HG03432 (cell line): ENCODE measurements at regions not wholly inside any gene's neighbourhood (a gene's known extent, or its start where the extent isn't known, plus 50 kb on each side); places are given as distances from the start of the nearest gene placed in this dataset.
"Not testable (repeated sequence)": the region's sequence is repeated elsewhere in the genome, so short reads cannot be mapped to it uniquely, and the experiment has no call there.

Experiments
- ATAC-seq: cut with Tn5 transposase; IDR thresholded peaks from one replicate; pipeline ENCODE4 v1.9.1; 2021; ENCODE audit warnings: mild to moderate bottlenecking, moderate library complexity; ENCODE audit not compliant: unreplicated experiment

DNA sequence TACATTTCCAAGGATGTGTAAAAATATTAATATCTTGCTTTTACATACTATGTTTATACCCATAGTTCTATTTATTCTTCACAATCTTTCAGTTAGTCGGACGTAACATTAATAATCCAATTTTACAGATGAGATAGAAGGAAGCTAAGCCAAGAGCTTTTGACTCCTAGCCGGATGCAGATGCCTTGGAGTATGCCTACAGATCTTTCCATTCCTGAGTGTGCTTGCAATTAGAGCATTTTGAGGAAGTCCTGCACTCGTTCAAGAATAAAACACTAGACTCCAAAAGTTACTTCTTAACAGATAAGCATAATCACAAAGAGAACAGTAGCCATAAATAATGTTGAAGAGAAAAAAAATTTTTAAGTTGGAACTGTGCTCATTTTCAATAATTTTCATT lies 337.6 kb upstream of the CLEC14A start:
- no peak for ATAC-seq

DNA sequence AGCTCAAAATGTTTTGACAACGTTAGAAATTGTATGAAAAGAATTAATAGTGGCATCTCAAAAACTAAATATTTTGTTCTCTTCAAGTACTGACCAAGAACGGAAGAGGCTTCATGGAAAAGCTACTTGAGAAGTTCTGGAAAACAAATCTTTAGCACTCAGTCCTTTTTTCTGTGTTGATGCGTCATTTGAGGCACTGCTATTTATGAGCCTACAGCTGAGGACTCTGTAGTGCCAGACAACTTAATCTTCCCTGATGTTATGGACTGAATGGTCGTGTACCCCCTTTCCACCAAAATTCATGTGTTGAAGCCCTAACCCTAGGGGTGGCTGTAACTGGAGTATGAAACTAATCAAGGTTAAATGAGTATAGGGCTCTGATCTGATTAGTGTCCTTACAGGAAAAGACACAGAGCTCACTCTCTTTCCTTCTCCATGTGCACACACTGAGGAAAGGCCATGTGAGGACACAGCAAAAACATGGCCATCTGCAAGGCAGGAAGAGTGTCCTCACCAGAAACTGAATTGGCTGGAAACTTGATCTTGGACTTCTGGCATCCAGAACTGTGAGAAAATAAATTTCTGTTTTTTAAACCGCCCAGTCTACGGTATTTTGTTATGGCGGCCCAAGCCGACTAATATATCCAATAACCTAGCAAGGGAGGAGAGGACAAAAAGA lies 337.0 kb upstream of the CLEC14A start:
- no peak for ATAC-seq

DNA sequence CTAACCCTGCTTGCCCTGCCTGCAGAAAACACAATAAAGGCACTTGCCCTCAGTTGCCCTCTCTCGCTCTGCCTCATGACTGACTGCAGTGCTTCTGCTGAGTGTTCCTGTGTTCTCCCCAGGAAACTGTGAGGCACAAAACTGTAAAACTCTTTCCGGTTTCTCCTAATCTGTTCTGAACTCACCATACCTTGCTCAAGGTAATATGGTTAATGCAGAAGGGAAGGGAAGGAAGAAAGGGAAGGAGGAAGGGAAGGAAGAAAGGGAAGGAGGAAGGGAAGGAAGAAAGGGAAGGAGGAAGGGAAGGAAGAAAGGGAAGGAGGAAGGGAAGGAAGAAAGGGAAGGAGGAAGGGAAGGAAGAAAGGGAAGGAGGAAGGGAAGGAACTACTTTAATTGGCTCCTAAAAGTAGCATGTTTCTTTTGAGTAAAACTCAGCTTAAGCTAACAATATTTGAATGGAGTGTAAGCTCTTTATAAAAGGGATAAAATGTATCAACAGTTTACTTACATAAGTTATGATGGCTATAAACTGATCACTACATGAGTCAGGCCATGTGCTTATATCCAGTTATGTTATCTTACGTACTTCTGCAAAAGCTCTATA lies 334.0 kb upstream of the CLEC14A start:
- ATAC-seq: no peak

DNA sequence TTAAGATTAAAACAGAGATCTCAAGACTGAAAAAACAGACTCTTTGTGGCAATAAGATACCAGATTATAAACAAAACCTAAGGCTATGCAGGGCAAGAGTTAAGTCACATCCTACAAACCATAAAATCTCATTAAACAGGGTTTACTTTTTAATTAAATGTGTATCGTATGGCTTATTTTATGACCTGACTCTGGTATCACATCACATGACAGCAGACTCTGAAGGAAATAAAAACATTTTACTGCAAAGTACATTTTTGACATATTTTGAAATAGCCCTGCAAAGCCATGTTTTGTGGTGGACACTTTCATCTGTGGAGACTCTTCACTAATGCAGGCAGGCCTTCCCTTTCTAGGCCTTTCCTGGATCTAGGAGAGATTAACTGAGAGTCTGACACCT lies 327.6 kb upstream of the CLEC14A start:
- ATAC-seq: no peak

DNA sequence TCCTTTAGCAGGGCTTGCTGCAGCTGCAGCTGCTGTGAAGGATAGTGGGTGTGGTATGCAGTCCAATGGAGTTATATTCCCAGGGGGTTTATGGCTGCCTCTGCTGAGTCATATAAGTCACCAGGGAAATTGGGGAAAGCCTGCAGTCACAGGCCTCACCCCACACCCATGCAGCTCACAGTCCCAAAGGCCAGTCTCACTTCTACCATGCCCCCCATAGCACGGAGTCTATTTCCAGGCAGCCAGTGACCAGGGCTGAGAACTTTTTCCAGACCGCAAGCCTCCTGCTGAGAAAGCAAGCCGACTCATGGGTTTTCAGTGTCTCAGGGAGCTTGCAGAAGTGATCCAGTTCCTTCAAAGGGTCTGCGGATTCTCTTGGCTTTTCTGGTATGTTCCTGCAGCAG lies 322.4 kb upstream of the CLEC14A start:
- ATAC-seq: no peak

DNA sequence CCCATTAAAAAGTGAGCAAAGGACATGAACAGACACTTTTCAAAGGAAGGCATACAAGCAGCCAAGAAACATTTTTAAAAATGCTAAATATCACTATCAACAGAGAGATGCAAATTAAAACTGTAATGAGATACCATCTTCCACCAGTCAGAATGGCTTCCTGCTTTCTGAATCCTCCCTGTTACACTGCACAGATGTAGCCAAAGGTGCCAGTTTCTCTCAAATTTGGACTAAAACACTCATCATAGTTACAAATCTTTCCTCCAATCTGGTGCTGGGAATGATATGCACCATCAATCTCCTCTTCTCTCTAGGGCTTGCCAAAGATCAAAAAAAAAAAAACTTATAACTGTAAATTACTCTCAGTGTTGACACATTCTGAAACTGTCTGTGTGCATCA lies 311.8 kb upstream of the CLEC14A start:
- no peak for ATAC-seq

DNA sequence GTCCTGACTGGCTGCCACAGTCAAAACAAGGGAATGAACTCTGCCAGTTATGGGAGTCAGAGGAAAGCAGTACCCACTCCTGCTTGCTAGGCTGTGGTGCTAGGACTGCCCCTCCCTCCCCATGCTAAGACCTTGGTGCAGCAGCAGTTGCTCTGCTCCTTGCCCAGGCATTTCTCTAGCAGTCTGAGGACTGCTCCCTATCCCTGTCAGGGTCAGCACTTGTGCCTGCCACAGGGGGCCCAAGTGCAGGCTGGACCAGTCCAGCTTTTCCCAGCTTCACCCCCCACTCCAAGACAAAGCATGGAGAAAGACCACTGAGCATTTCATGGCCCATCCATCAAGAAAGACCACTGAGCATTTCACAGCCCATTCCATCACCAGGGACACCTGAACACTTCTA lies 305.8 kb upstream of the CLEC14A start:
- no peak for ATAC-seq

DNA sequence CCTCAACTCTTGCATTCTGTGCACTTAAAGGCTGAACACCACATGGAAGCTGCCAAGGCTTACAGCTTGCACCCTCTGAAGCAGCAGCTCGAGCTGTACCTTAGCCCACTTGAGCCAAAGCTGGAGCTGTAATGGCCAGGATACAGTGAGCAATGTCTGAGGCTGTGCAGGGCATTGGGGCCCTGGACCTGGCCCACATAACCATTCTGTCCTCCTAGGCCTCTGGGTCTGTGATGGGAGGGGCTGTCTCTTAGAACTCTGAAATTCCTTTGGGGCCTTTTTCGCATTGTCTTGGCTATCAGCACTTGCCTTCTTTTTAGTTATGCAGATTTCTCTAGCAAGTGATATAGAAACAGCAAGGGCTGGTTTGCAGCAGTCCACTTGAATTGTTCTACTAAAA lies 303.8 kb upstream of the CLEC14A start:
- ATAC-seq: no peak

DNA sequence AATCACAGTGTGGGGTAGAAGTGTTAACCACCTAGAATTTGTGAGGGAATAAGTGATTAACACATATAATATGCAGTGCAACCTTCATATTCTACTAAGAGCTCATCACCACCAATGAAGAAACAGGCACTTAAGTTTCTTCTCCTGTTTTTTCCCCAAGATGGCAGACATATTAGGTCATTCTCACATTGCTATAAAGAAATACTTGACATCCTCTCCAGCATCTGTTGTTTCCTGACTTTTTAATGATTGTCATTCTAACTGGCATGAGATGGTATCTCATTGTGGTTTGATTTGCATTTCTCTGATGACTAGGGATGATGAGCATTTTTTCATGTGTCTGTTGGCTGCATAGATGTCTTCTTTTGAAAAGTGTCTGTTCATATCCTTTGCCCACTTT lies 301.5 kb upstream of the CLEC14A start:
- not testable (repeated sequence) for ATAC-seq

DNA sequence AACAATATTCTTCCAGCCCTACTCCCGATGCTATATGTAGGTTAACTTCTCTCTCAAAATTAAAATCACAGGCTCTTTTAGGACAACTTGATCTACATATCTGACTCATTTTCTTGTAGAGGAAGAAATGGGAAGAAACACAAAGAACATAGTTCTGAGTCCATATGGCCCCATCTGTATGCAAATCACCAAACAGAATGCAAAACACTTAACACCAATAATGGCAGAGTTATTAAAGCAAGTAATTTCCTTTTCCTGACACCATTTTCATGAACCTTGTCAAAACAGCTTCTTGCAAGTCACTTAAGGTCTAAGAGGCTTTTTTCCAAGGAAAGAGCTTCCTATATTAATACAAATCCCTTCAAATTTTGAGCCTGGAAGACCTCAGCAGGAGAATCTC lies 300.4 kb upstream of the CLEC14A start:
- no peak for ATAC-seq

DNA sequence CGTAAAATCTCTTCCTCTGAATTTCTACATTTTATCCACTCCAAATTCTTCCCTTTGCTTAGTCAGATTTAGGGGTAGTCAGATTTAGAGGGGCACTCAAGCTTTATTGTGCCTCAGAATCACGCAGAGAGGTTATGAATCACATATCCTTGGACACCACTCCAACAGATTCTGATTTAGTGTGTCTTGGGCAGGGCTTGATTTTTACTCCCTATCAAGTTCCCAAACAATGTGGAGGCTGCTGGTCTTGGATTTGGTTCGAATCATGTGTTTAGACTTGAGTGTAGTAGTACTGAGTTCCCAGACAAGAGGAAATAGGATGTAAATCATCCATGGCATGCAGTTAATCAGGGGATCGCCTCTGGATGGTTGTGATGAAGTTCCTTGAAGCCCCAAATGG lies 298.1 kb upstream of the CLEC14A start:
- ATAC-seq: no peak

DNA sequence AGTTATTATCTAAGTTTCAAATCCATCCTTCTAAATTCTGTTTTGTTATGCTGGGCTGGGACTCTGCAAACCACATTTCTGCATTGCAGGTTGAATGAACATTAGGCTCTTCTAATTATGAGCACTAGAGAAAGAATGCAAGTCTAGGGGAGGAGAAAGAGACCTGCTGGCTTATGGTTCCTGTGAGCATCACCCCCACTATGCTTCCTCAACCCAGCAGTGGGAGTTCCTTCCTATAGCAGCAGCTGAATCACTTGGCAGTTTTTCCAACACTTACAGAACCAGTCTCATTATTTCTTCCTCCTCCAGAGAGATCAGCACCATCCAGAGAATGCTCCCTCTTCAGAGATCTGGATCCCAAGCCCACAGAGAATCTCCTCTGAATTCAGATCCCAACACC lies 297.7 kb upstream of the CLEC14A start:
- ATAC-seq: no peak

DNA sequence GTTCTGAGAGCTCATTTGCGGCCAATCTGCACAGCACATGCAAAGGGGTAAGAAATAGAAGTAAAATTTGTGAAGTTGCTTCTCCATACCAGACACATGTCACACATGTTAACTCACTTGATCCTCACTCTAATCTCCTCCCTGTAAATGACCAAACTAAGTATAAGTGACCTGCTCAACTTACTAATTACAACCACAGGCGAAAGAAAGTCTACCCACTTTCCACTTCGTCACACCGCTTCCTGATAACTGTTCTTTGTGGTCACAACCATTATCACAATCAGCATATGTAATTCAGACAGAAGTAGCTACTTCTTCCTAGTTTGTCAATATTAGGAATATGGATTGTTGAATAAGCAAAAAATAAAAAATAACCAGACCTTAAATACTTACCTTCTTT lies 293.7 kb upstream of the CLEC14A start:
- ATAC-seq: no peak

DNA sequence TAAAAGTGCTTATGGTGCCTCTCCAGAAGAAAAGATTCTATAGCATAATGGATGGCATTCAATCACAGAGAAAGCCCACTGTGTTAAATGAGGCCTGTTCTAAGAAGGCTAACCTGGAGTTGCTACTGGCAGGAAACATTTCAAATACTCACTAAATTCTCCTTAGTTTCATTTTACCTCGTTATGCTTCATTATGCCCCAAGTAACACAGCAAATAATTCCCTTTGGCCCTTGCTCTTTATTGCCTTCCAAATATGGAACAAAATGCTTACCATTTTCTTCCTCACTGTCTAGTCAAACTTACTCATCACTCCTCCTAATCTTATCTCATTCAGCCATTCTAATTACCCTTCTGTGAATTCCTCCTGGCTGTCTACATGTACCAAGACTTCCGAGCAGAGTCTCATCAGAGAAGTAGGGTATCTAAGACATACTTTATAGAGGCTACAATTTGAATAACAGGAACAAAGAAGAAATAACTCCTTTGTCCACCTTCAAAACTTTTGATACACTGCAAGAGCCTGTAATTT lies 292.1 kb upstream of the CLEC14A start:
- no peak for ATAC-seq

DNA sequence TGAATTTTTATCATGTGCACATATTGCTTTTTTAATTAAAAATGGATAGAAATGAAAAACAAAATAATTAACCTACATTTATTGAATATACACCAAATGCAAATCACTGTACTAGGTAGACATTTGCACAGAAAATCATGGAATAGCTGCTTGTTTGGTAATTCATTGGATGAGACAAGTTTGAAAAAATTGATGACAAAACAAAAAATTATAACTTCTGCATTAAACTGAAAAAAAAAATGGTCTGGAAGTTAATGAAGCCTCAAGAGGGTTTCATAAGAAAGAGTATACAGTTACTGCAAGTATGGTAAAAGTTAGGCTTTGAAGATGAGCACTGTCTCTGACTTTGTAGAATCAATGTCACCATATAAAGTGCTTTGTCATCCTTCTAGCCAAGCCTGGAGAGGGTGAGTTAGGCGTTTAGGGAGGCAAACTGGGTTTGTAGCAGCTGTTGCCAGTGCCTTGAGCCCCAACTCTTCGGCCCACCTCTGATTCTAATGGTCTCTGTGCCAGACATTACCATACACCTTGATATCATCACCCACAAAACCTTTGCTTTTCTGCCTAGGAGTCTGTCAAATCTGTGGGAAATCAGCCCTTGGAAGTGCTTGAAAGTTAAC lies 291.1 kb upstream of the CLEC14A start:
- no peak for ATAC-seq

DNA sequence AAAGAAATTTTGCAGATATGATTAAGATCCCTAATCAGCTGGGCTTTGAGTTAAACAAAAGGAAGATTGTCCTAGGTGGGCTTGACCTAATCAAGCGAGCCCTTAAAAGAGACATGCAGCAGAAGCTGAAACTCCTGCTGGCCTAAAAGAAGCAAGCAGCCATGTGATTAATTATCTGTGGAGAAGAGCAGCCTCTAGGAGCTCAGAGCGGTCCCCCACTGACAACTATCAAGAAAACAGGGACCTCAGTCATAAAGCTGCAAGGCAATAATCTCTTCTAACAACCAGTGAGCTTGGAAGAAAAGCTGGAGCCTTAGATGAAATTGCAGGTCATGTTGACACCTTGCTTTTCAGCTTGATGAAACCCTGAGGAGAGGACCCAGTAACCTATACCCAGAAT lies 288.9 kb upstream of the CLEC14A start:
- no peak for ATAC-seq

DNA sequence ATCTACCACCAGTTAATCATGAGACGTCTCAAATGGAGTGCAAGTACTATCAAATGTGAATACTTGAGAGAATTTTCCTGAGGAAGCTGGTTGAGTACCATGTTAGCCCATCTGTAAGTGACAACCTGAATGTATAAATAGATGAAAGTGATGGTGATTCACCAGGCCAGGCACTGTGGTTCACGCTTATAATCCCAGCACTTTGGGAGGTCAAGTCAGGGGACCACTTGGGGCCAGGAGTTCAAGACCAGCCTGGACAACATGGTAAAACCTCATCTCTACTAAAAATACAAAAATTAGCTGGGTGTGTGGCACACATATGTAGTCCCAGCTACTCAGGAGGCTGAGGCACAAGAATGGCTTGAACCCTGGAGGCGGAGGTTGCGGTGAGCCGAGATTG lies 288.0 kb upstream of the CLEC14A start:
- ATAC-seq: not testable (repeated sequence)

DNA sequence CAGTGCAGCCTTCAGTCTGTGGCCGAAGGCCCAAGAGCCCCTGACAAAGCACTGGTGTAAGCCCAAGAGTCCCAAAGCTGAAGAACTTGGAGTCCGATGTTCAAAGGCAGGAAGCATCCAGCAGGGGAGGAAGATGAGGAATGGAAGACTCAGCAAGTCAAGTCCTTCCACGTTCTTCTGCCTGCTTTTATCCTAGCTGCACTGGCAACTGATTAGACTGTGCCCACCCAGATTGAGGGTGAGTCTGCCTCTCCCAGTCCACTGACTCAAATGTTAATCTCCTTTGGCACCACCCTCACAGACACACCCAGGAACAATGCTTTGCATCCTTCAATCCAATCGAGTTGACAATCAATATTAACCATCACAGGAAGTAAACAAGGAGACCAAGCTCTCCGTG lies 282.2 kb upstream of the CLEC14A start:
- ATAC-seq: not testable (repeated sequence)

DNA sequence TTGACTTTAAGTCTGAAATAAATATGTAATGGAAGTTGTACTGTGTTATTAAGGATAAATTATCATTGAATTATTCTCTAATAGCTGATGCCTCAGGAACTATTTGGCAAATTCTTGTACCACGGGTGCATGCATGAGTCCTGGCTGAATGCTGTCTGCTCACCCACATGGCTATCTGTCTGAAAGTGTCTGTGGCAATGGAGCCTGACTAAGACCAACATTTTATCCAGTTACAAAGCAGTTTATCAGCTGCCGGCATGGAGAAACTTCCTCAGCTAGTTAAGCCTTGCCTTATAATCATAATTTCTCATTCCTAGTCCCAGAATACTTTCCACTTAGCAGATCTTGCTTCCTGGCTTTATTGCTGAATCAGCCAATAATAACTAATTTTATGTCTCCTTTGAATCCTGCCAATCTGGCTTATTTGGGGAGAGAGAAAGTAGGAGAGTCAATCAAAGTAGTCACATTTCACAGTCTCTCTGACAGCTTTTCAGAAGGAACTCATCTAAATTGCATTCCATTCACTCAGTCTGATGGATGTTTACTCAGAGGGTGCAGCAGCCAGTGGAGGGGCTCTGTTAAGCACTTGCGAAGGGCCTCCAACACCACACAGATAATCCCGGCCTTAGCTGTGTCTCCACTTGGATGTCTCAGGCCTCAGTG lies 280.6 kb upstream of the CLEC14A start:
- no peak for ATAC-seq

DNA sequence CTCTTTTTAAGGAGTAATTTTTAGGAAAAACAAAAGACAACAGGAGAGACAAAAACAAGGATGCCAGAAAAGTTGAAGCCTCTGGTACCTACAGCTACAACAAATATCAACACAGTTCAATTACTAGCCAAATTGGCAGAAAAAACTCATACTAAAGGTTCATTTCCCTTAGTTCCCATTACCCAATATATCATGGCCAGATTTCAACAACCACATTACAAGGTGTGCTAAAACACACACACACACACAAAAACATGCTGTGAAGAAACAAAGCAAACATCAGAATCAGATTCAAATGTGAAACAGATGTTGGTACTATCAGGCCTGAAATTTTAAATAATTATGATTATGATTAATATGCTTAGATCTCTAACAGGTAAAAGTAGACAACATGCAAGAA lies 272.7 kb upstream of the CLEC14A start:
- no peak for ATAC-seq

DNA sequence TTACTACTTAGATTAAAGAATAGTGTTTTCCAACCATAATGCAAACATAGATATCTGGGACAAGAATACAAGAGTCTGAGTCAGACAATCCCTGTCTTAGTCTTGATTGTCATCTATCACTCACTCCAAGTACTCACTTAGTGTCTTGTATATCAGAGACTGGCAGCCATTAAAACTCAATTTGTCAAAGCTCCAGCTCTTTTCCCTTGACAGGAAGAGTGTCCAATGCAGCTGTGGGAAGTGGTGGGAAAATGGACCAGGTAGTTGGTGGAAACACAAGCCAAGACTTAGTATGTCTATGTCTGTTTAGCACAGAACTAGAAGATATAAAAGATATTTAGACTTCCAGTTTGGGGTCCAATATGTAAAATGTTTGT lies 271.6 kb upstream of the CLEC14A start:
- no peak for ATAC-seq
